Vagina (tissue), 2 donors: ENCODE measurements at regions not wholly inside any gene's neighbourhood (a gene's known extent, or its start where the extent isn't known, plus 50 kb on each side); places are given as distances from the start of the nearest gene placed in this dataset.

Source experiments
- POLR2AphosphoS5 ChIP-seq, 2 donors: sonication (generic); formaldehyde crosslinking; IDR thresholded peaks; one replicate each; pipeline ENCODE4 v1.9.0; 2017; ENCODE audit warnings: antibody characterized with exemption in 2 of 2, mild to moderate bottlenecking in 2 of 2, low read depth in 1 of 2; ENCODE audit not compliant: insufficient read depth in 1 of 2
- TF ChIP-seq, protein P1 (sequence below), 3 experiments: fragments of 450-650 bp in 2 of 3; fragments of 200-600 bp in 1 of 3; sonication (generic) in 1 of 3; IDR thresholded peaks; one replicate each; pipeline ENCODE4 v1.5.1; 2017 to 2019; ENCODE audit warnings: antibody characterized with exemption in 3 of 3, mild to moderate bottlenecking in 2 of 3, moderate library complexity in 2 of 3

GRCh38 chr4:79184476-79184875 is 141.4 kb downstream of the NAA11 start:
- no peak for TF ChIP-seq POLR2AphosphoS5 (IDR thresholded peaks at IDR 0.05; ENCODE audit: insufficient read depth in 1 of 2, low read depth in 1 of 2)
- TF ChIP-seq, protein P1, sequence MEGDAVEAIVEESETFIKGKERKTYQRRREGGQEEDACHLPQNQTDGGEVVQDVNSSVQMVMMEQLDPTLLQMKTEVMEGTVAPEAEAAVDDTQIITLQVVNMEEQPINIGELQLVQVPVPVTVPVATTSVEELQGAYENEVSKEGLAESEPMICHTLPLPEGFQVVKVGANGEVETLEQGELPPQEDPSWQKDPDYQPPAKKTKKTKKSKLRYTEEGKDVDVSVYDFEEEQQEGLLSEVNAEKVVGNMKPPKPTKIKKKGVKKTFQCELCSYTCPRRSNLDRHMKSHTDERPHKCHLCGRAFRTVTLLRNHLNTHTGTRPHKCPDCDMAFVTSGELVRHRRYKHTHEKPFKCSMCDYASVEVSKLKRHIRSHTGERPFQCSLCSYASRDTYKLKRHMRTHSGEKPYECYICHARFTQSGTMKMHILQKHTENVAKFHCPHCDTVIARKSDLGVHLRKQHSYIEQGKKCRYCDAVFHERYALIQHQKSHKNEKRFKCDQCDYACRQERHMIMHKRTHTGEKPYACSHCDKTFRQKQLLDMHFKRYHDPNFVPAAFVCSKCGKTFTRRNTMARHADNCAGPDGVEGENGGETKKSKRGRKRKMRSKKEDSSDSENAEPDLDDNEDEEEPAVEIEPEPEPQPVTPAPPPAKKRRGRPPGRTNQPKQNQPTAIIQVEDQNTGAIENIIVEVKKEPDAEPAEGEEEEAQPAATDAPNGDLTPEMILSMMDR (IDR thresholded peaks at IDR 0.05), result no peak
